ENCODE measurements at regions not wholly inside any gene's neighbourhood (a gene's known extent, or its start where the extent isn't known, plus 50 kb on each side); places are given as distances from the start of the nearest gene placed in this dataset.
"Not testable (repeated sequence)": the region's sequence is repeated elsewhere in the genome, so short reads cannot be mapped to it uniquely, and the experiment has no call there.

- TF ChIP-seq, protein P1, sequence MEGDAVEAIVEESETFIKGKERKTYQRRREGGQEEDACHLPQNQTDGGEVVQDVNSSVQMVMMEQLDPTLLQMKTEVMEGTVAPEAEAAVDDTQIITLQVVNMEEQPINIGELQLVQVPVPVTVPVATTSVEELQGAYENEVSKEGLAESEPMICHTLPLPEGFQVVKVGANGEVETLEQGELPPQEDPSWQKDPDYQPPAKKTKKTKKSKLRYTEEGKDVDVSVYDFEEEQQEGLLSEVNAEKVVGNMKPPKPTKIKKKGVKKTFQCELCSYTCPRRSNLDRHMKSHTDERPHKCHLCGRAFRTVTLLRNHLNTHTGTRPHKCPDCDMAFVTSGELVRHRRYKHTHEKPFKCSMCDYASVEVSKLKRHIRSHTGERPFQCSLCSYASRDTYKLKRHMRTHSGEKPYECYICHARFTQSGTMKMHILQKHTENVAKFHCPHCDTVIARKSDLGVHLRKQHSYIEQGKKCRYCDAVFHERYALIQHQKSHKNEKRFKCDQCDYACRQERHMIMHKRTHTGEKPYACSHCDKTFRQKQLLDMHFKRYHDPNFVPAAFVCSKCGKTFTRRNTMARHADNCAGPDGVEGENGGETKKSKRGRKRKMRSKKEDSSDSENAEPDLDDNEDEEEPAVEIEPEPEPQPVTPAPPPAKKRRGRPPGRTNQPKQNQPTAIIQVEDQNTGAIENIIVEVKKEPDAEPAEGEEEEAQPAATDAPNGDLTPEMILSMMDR (IDR thresholded peaks at IDR 0.05 in 8 of 11, conservative IDR thresholded peaks at IDR 0.05 in 3 of 11), result not testable (repeated sequence)
- TF ChIP-seq POLR2A (IDR thresholded peaks at IDR 0.05), result not testable (repeated sequence)
Observed at GRCh38 chr2:87194254-87194999, 172.8 kb upstream of the PLGLB1 start.

All from spleen (tissue), 7 donors.